ENCODE measurements at regions not wholly inside any gene's neighbourhood (a gene's known extent, or its start where the extent isn't known, plus 50 kb on each side); places are given as distances from the start of the nearest gene placed in this dataset.
A peak's percentile ranks its signal among the peaks of the same experiment; 100 is the strongest.

GRCh38 chr3:95297581-95297980, 1234.7 kb downstream of the NSUN3 start:
- Histone ChIP-seq H3K4me3 (ENCODE audit: low read length) (no peak overlapping the region), H3K9me3 (replicated peaks; ENCODE audit: control insufficient read depth, low read depth, low read length) (no peaks in the 10 kb centered on the region), H3K4me1 (ENCODE audit: control insufficient read depth, insufficient read depth, low read length) (no peaks in the 10 kb centered on the region), H3K36me3 (ENCODE audit: control insufficient read depth, insufficient read depth, low read length) (no peaks in the 10 kb centered on the region), H3K27me3 (ENCODE audit: control insufficient read depth, insufficient read depth, low read length) (no peaks in the 10 kb centered on the region), H3K27ac (ENCODE audit: low read length) (no peak overlapping the region)
- no CpG with 5 or more reads among the region's 1 CpG for WGBS (ENCODE audit: insufficient coverage)
- no peak for DNase-seq

- Histone ChIP-seq H3K36me3 (ENCODE audit: control insufficient read depth, insufficient read depth, low read length) (no peaks in the 10 kb centered on the region), H3K27ac (ENCODE audit: low read length) (no peak overlapping the region), H3K27me3 (ENCODE audit: control insufficient read depth, insufficient read depth, low read length) (no peaks in the 10 kb centered on the region), H3K4me3 (ENCODE audit: low read length) (no peak overlapping the region), H3K9me3 (replicated peaks; ENCODE audit: control insufficient read depth, low read depth, low read length) (no peaks in the 10 kb centered on the region), H3K4me1 (ENCODE audit: control insufficient read depth, insufficient read depth, low read length) (no peaks in the 10 kb centered on the region)
- no CpG with 5 or more reads among the region's 1 CpG for WGBS (ENCODE audit: insufficient coverage)
- peak; percentile 1 for DNase-seq
These were observed 1239.2 kb downstream of the NSUN3 start for GRCh38 chr3:95302044-95302443.

GRCh38 chr3:95310560-95310959, 1247.7 kb downstream of the NSUN3 start:
- DNase-seq = no peak
- WGBS (ENCODE audit: insufficient coverage) = no CpG with 5 or more reads among the region's 2 CpGs
- Histone ChIP-seq H3K4me3 (ENCODE audit: low read length) (no peak overlapping the region), H3K9me3 (replicated peaks; ENCODE audit: control insufficient read depth, low read depth, low read length) (no peaks in the 10 kb centered on the region), H3K27ac (ENCODE audit: low read length) (no peak overlapping the region), H3K4me1 (ENCODE audit: control insufficient read depth, insufficient read depth, low read length) (no peaks in the 10 kb centered on the region), H3K27me3 (ENCODE audit: control insufficient read depth, insufficient read depth, low read length) (no peaks in the 10 kb centered on the region), H3K36me3 (ENCODE audit: control insufficient read depth, insufficient read depth, low read length) (no peaks in the 10 kb centered on the region)

- no peak for DNase-seq
- 78% methylated on average over 2 of the region's 2 CpGs for WGBS (ENCODE audit: insufficient coverage)
- no peaks in the 10 kb centered on the region for H3K36me3 ChIP-seq (ENCODE audit: control insufficient read depth, insufficient read depth, low read length)
These were observed 1248.4 kb downstream of the NSUN3 start for GRCh38 chr3:95311272-95311671.

GRCh38 chr3:95312650-95313049, 1249.8 kb downstream of the NSUN3 start:
- DNase-seq = no peak
- WGBS (ENCODE audit: insufficient coverage) = no CpG with 5 or more reads among the region's 3 CpGs

More at GRCh38 chr3:95311272-95311671, 1248.4 kb downstream of the NSUN3 start:
- no peaks in the 10 kb centered on the region for H3K4me1 ChIP-seq (ENCODE audit: control insufficient read depth, insufficient read depth, low read length)
- H3K9me3 ChIP-seq (replicated peaks; ENCODE audit: control insufficient read depth, low read depth, low read length) = peaks cover 2% of the 10 kb centered on the region
- H3K27me3 ChIP-seq (ENCODE audit: control insufficient read depth, insufficient read depth, low read length) = no peaks in the 10 kb centered on the region
- no peak overlapping the region for H3K27ac ChIP-seq (ENCODE audit: low read length)
- H3K4me3 ChIP-seq (ENCODE audit: low read length) = no peak overlapping the region

GRCh38 chr3:95319921-95320494, 1257.1 kb downstream of the NSUN3 start:
- DNase-seq = no peak

More at GRCh38 chr3:95312650-95313049, 1249.8 kb downstream of the NSUN3 start:
- Histone ChIP-seq H3K4me3 (ENCODE audit: low read length) (no peak overlapping the region), H3K27ac (ENCODE audit: low read length) (no peak overlapping the region), H3K27me3 (ENCODE audit: control insufficient read depth, insufficient read depth, low read length) (no peaks in the 10 kb centered on the region), H3K4me1 (ENCODE audit: control insufficient read depth, insufficient read depth, low read length) (no peaks in the 10 kb centered on the region), H3K9me3 (replicated peaks; ENCODE audit: control insufficient read depth, low read depth, low read length) (peaks cover 5% of the 10 kb centered on the region), H3K36me3 (ENCODE audit: control insufficient read depth, insufficient read depth, low read length) (no peaks in the 10 kb centered on the region)

GRCh38 chr3:95327478-95327877, 1264.6 kb downstream of the NSUN3 start:
- DNase-seq = no peak
- Histone ChIP-seq H3K27ac (ENCODE audit: low read length) (no peak overlapping the region), H3K9me3 (replicated peaks; ENCODE audit: control insufficient read depth, low read depth, low read length) (peaks cover 9% of the 10 kb centered on the region), H3K4me1 (ENCODE audit: control insufficient read depth, insufficient read depth, low read length) (no peaks in the 10 kb centered on the region), H3K27me3 (ENCODE audit: control insufficient read depth, insufficient read depth, low read length) (no peaks in the 10 kb centered on the region), H3K36me3 (ENCODE audit: control insufficient read depth, insufficient read depth, low read length) (no peaks in the 10 kb centered on the region), H3K4me3 (ENCODE audit: low read length) (no peak overlapping the region)
- no CpG with 5 or more reads among the region's 2 CpGs for WGBS (ENCODE audit: insufficient coverage)

More at GRCh38 chr3:95319921-95320494, 1257.1 kb downstream of the NSUN3 start:
- H3K27me3 ChIP-seq (ENCODE audit: control insufficient read depth, insufficient read depth, low read length) = no peaks in the 10 kb centered on the region
- no peak overlapping the region for H3K4me3 ChIP-seq (ENCODE audit: low read length)
- H3K36me3 ChIP-seq (ENCODE audit: control insufficient read depth, insufficient read depth, low read length) = no peaks in the 10 kb centered on the region
- H3K4me1 ChIP-seq (ENCODE audit: control insufficient read depth, insufficient read depth, low read length) = no peaks in the 10 kb centered on the region
- peaks cover 5% of the 10 kb centered on the region for H3K9me3 ChIP-seq (replicated peaks; ENCODE audit: control insufficient read depth, low read depth, low read length)
- no CpG with 5 or more reads among the region's 3 CpGs for WGBS (ENCODE audit: insufficient coverage)
- H3K27ac ChIP-seq (ENCODE audit: low read length) = no peak overlapping the region

- DNase-seq = no peak
- peaks cover 6% of the 10 kb centered on the region for H3K9me3 ChIP-seq (replicated peaks; ENCODE audit: control insufficient read depth, low read depth, low read length)
- no peaks in the 10 kb centered on the region for H3K36me3 ChIP-seq (ENCODE audit: control insufficient read depth, insufficient read depth, low read length)
- WGBS (ENCODE audit: insufficient coverage) = 26% methylated on average over 2 of the region's 2 CpGs
- H3K4me1 ChIP-seq (ENCODE audit: control insufficient read depth, insufficient read depth, low read length) = no peaks in the 10 kb centered on the region
- H3K27me3 ChIP-seq (ENCODE audit: control insufficient read depth, insufficient read depth, low read length) = no peaks in the 10 kb centered on the region
- H3K27ac ChIP-seq (ENCODE audit: low read length) = no peak overlapping the region
- H3K4me3 ChIP-seq (ENCODE audit: low read length) = no peak overlapping the region
These were observed 1271.0 kb downstream of the NSUN3 start for GRCh38 chr3:95333826-95334225.

- Histone ChIP-seq H3K4me1 (ENCODE audit: control insufficient read depth, insufficient read depth, low read length) (no peaks in the 10 kb centered on the region), H3K36me3 (ENCODE audit: control insufficient read depth, insufficient read depth, low read length) (no peaks in the 10 kb centered on the region), H3K27me3 (ENCODE audit: control insufficient read depth, insufficient read depth, low read length) (no peaks in the 10 kb centered on the region), H3K27ac (ENCODE audit: low read length) (no peak overlapping the region), H3K9me3 (replicated peaks; ENCODE audit: control insufficient read depth, low read depth, low read length) (peaks cover under 1% of the 10 kb centered on the region), H3K4me3 (ENCODE audit: low read length) (no peak overlapping the region)
- no peak for DNase-seq
These were observed 1271.6 kb downstream of the NSUN3 start for GRCh38 chr3:95334461-95334860.

- no peak overlapping the region for H3K27ac ChIP-seq (ENCODE audit: low read length)
- H3K9me3 ChIP-seq (replicated peaks; ENCODE audit: control insufficient read depth, low read depth, low read length) = no peaks in the 10 kb centered on the region
- H3K4me3 ChIP-seq (ENCODE audit: low read length) = no peak overlapping the region
- DNase-seq = no peak
- H3K36me3 ChIP-seq (ENCODE audit: control insufficient read depth, insufficient read depth, low read length) = no peaks in the 10 kb centered on the region
- no peaks in the 10 kb centered on the region for H3K27me3 ChIP-seq (ENCODE audit: control insufficient read depth, insufficient read depth, low read length)
- H3K4me1 ChIP-seq (ENCODE audit: control insufficient read depth, insufficient read depth, low read length) = no peaks in the 10 kb centered on the region
These were observed 1272.7 kb downstream of the NSUN3 start for GRCh38 chr3:95335517-95335916.

GRCh38 chr3:95338446-95338845, 1275.6 kb downstream of the NSUN3 start:
- no CpG with 5 or more reads among the region's 1 CpG for WGBS (ENCODE audit: insufficient coverage)
- Histone ChIP-seq H3K4me3 (ENCODE audit: low read length) (no peak overlapping the region), H3K9me3 (replicated peaks; ENCODE audit: control insufficient read depth, low read depth, low read length) (no peaks in the 10 kb centered on the region), H3K27ac (ENCODE audit: low read length) (no peak overlapping the region), H3K4me1 (ENCODE audit: control insufficient read depth, insufficient read depth, low read length) (no peaks in the 10 kb centered on the region), H3K36me3 (ENCODE audit: control insufficient read depth, insufficient read depth, low read length) (no peaks in the 10 kb centered on the region), H3K27me3 (ENCODE audit: control insufficient read depth, insufficient read depth, low read length) (no peaks in the 10 kb centered on the region)
- no peak for DNase-seq

Data from muscle of leg (tissue), 3 donors.